CD4-positive, alpha-beta T cell (primary cell): ENCODE measurements at regions not wholly inside any gene's neighbourhood (a gene's known extent, or its start where the extent isn't known, plus 50 kb on each side); places are given as distances from the start of the nearest gene placed in this dataset.

Experiments
- ATAC-seq: fragments of 200-7000 bp; cut with Tn5 transposase; one replicate; pipeline ENCODE4 v1.10.0; 2022; ENCODE audit warnings: mild to moderate bottlenecking; ENCODE audit not compliant: poor library complexity
- CTCF ChIA-PET: fragments of 350-600 bp; sonication (Branson Sonifier 250); formaldehyde crosslinking; loops from one replicate; lab custom pipeline; 2021; ENCODE audit warnings: antibody characterized with exemption, inconsistent platforms; lab: Charles Lee
- POLR2A ChIA-PET: fragments of 350-600 bp; sonication (Branson Sonifier 250); formaldehyde crosslinking; loops from one replicate; lab custom pipeline; 2021; ENCODE audit warnings: antibody characterized with exemption, inconsistent platforms; lab: Charles Lee
- DNase-seq, 14 experiments: peaks; one replicate each; pipeline ENCODE4 v3.0.0-alpha.2; 2013 to 2020; ENCODE audit warnings: mixed read lengths in 2 of 14
- H3K27ac ChIP-seq, 2 donors: one replicate each; pipeline versions ENCODE4 v1.5.1 to v1.7.0; 2013; ENCODE audit warnings: low read length in 2 of 2, low read depth in 1 of 2, mild to moderate bottlenecking in 1 of 2
- H3K27me3 ChIP-seq, 2 experiments: 1 replicate in 1 of 2; 2 replicates in 1 of 2; pipeline versions ENCODE4 v1.6.1 to v1.7.0; 2013; ENCODE audit warnings: low read length in 2 of 2, control low read depth in 1 of 2, mild to moderate bottlenecking in 1 of 2, moderate library complexity in 1 of 2; ENCODE audit not compliant: insufficient read depth in 2 of 2, control insufficient read depth in 1 of 2
- H3K36me3 ChIP-seq: one replicate; pipeline ENCODE4 v1.6.1; 2013; ENCODE audit warnings: low read length, control low read depth; ENCODE audit not compliant: insufficient read depth
- H3K4me1 ChIP-seq: one replicate; pipeline ENCODE4 v1.6.1; 2013; ENCODE audit warnings: low read length, control low read depth; ENCODE audit not compliant: insufficient read depth
- H3K4me3 ChIP-seq: one replicate; pipeline ENCODE4 v1.5.1; 2013; ENCODE audit warnings: mild to moderate bottlenecking, low read length, moderate library complexity
- H3K9me3 ChIP-seq, 2 experiments: 1 replicate in 1 of 2; 2 replicates in 1 of 2; pipeline versions ENCODE4 v1.6.1 to v1.7.0; 2013; ENCODE audit warnings: low read length in 2 of 2, mild to moderate bottlenecking in 2 of 2, control low read depth in 1 of 2, moderate library complexity in 1 of 2; ENCODE audit not compliant: control insufficient read depth in 1 of 2, insufficient read depth in 1 of 2
- H3K27ac Mint-ChIP-seq: one replicate; pipeline ENCODE4 v1.8.0; 2020; ENCODE audit warnings: mixed read lengths
- H3K27me3 Mint-ChIP-seq: one replicate; pipeline ENCODE4 v1.8.0; 2021; ENCODE audit warnings: mixed read lengths
- H3K36me3 Mint-ChIP-seq: one replicate; pipeline ENCODE4 v1.8.0; 2021; ENCODE audit warnings: low read depth, mixed read lengths
- H3K4me1 Mint-ChIP-seq: one replicate; pipeline ENCODE4 v1.8.0; 2021; ENCODE audit warnings: low read depth, mixed read lengths
- H3K4me3 Mint-ChIP-seq: one replicate; pipeline ENCODE4 v1.8.0; 2020; ENCODE audit warnings: mild to moderate bottlenecking, mixed read lengths
- H3K9me3 Mint-ChIP-seq: one replicate; pipeline ENCODE4 v1.8.0; 2020; ENCODE audit warnings: mixed read lengths
- intact Hi-C, 2 experiments: fragments of 100-400 bp; cut with DNase I in 1 of 2; cut with micrococcal nuclease in 1 of 2; formaldehyde crosslinking; loops; one replicate each; pipeline versions ENCODE4 v1.15.1 to v1.9.0; 2023 to 2025; cut with DNase I, micrococcal nuclease
- TF ChIP-seq, protein P1 (sequence below): fragments of 200-600 bp; IDR thresholded peaks from one replicate; pipeline ENCODE4 v1.8.0; 2022; ENCODE audit warnings: antibody characterized with exemption, mild to moderate bottlenecking

DNA sequence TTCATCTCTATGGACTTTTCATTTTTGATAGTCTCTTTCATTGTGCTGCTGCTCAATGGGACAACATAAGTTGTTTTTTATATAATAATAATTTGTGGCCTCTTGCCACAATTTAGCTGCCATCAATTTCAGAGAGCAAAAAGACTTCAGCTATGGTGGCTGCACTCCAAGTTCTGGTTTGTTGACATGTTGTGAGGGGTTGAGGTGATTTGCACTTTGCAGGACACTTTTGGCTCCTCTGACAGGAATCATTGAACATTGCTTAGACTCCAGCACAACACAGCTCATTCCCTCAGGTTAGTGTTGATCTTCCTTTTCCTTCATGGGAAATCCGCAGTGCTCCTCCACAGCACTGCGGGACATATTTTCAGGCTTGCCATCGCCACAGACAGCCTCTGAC lies 725.4 kb upstream of the TSPY4 start:
- H3K4me3 ChIP-seq, result no peak overlapping the region
- TF ChIP-seq, protein P1, sequence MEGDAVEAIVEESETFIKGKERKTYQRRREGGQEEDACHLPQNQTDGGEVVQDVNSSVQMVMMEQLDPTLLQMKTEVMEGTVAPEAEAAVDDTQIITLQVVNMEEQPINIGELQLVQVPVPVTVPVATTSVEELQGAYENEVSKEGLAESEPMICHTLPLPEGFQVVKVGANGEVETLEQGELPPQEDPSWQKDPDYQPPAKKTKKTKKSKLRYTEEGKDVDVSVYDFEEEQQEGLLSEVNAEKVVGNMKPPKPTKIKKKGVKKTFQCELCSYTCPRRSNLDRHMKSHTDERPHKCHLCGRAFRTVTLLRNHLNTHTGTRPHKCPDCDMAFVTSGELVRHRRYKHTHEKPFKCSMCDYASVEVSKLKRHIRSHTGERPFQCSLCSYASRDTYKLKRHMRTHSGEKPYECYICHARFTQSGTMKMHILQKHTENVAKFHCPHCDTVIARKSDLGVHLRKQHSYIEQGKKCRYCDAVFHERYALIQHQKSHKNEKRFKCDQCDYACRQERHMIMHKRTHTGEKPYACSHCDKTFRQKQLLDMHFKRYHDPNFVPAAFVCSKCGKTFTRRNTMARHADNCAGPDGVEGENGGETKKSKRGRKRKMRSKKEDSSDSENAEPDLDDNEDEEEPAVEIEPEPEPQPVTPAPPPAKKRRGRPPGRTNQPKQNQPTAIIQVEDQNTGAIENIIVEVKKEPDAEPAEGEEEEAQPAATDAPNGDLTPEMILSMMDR, result no peak

DNA sequence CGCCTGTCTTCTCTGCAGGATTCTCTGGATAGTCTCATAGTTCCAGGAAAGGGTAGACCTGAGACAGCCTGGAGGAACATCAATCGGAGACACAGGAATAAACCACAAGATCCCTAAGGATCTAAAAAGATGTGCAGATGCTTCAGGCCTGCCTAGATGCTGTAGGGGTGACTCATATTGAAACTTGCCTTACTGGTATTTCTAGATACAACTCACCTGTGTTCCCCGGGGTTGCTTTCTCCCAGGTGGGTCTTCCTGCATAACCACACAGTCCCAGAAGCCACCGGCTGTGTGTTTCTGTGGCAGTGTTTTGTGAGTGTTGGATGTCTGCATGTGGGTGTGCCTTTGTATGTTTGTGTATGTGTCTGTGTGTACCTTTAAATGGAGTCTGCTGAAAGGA lies 719.0 kb upstream of the TSPY4 start:
- H3K27ac ChIP-seq, result no peak overlapping the region
- Mint-ChIP-seq H3K36me3 (no peaks in the 10 kb centered on the region), H3K4me1 (no peaks in the 10 kb centered on the region), H3K9me3 (no peaks in the 10 kb centered on the region), H3K27me3 (no peaks in the 10 kb centered on the region), H3K27ac (no peak overlapping the region), H3K4me3 (no peak overlapping the region)
- no peaks in the 10 kb centered on the region for H3K4me1 ChIP-seq
- ATAC-seq, result no peak
- POLR2A ChIA-PET, result no interaction called here
- intact Hi-C loops, result no loop called here
- TF ChIP-seq, protein P1, result no peak
- H3K9me3 ChIP-seq, result no peaks in the 10 kb centered on the region
- no peaks in the 10 kb centered on the region for H3K36me3 ChIP-seq
- CTCF ChIA-PET, result no interaction called here
- H3K27me3 ChIP-seq, result no peaks in the 10 kb centered on the region
- no peak overlapping the region for H3K4me3 ChIP-seq
- DNase-seq, result no peak

More for the DNA sequence above, 725.4 kb upstream of the TSPY4 start:
- Histone ChIP-seq H3K27me3 (no peaks in the 10 kb centered on the region), H3K9me3 (no peaks in the 10 kb centered on the region), H3K4me1 (no peaks in the 10 kb centered on the region), H3K27ac (no peak overlapping the region), H3K36me3 (no peaks in the 10 kb centered on the region)
- no peak for DNase-seq
- ChIA-PET POLR2A (no interaction called here), CTCF (no interaction called here)
- Mint-ChIP-seq H3K27ac (no peak overlapping the region), H3K27me3 (no peaks in the 10 kb centered on the region), H3K9me3 (no peaks in the 10 kb centered on the region), H3K4me3 (no peak overlapping the region), H3K4me1 (no peaks in the 10 kb centered on the region), H3K36me3 (no peaks in the 10 kb centered on the region)
- intact Hi-C loops, result no loop called here
- no peak for ATAC-seq

DNA sequence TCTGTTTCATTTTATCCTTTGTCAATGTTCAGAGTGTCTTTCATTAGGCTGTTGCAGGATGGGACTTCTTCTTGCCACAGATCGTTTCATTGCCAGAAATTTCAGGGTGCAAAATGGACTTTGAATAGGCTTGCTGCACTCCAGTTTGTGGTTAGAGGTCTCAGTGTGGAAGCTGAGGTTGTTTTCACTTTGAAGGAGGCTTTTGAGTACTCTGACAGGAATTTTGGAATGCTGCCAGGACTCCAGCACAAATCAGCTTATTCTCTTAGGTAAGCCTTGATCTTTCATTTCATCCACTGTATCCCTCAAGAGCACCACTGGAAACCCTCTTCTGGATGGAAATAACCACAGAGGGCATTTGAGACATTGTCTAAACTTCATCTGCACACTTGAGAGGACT lies 715.1 kb upstream of the TSPY4 start:
- CTCF ChIA-PET, result no interaction called here
- no peaks in the 10 kb centered on the region for H3K27me3 Mint-ChIP-seq
- no peaks in the 10 kb centered on the region for H3K4me1 ChIP-seq
- H3K27ac ChIP-seq, result no peak overlapping the region
- no peaks in the 10 kb centered on the region for H3K9me3 ChIP-seq
- no peaks in the 10 kb centered on the region for H3K36me3 ChIP-seq
- no peak overlapping the region for H3K4me3 ChIP-seq
- ATAC-seq (no peak), DNase-seq (no peak)
- intact Hi-C loops, result no loop called here
- H3K27ac Mint-ChIP-seq, result no peak overlapping the region
- H3K9me3 Mint-ChIP-seq, result no peaks in the 10 kb centered on the region
- H3K4me3 Mint-ChIP-seq, result no peak overlapping the region
- no peaks in the 10 kb centered on the region for H3K27me3 ChIP-seq
- no peaks in the 10 kb centered on the region for H3K36me3 Mint-ChIP-seq
- TF ChIP-seq, protein P1, result no peak
- no peaks in the 10 kb centered on the region for H3K4me1 Mint-ChIP-seq
- POLR2A ChIA-PET, result no interaction called here
